ENCODE measurements at regions not wholly inside any gene's neighbourhood (a gene's known extent, or its start where the extent isn't known, plus 50 kb on each side); places are given as distances from the start of the nearest gene placed in this dataset.

GRCh38 chr5:172530878-172531703, 76.8 kb upstream of the SH3PXD2B start:
- TF ChIP-seq OSR1 (CRISPR knock-in tag; IDR thresholded peaks at IDR 0.05) (no peak), RARB (CRISPR knock-in tag; IDR thresholded peaks at IDR 0.05) (no peak), ZNF565 (CRISPR knock-in tag; conservative IDR thresholded peaks at IDR 0.05; ENCODE audit: low read depth) (no peak), SNAI2 (CRISPR knock-in tag; IDR thresholded peaks at IDR 0.05) (no peak), ZC3H10 (CRISPR knock-in tag; IDR thresholded peaks at IDR 0.05) (no peak), CREB5 (CRISPR knock-in tag; IDR thresholded peaks at IDR 0.05; ENCODE audit: low read depth) (no peak), ZNF8 (CRISPR knock-in tag; IDR thresholded peaks at IDR 0.05) (no peak)

Measured in SK-N-SH treated with all-trans-retinoic acid at 6 μM for 48 hours (cell line).